ENCODE measurements at regions not wholly inside any gene's neighbourhood (a gene's known extent, or its start where the extent isn't known, plus 50 kb on each side); places are given as distances from the start of the nearest gene placed in this dataset.
A peak's percentile ranks its signal among the peaks of the same experiment; 100 is the strongest.

GRCh38 chr4:137193564-137193963 lies 338.7 kb downstream of the PCDH18 start:
- no peak for DNase-seq

GRCh38 chr4:137181293-137181899 lies 350.9 kb downstream of the PCDH18 start:
- DNase-seq: no peak

GRCh38 chr4:137180349-137180748 lies 351.9 kb downstream of the PCDH18 start:
- DNase-seq: no peak

- DNase-seq: no peak
Observed at GRCh38 chr4:137156807-137157206, 375.5 kb downstream of the PCDH18 start.

GRCh38 chr4:137156054-137156453 lies 376.2 kb downstream of the PCDH18 start:
- no peak for DNase-seq

GRCh38 chr4:137131201-137131600 lies 401.1 kb downstream of the PCDH18 start:
- no peak for DNase-seq

GRCh38 chr4:137129845-137130244 lies 402.4 kb downstream of the PCDH18 start:
- no peak for DNase-seq

- DNase-seq: no peak
Observed at GRCh38 chr4:137129441-137129840, 402.9 kb downstream of the PCDH18 start.

- DNase-seq: no peak
Observed at GRCh38 chr4:137125011-137125410, 407.3 kb downstream of the PCDH18 start.

- peak; percentile 15 for DNase-seq
Observed at GRCh38 chr4:137124278-137124932, 407.9 kb downstream of the PCDH18 start.

- no peak for DNase-seq
Observed at GRCh38 chr4:137122876-137123275, 409.4 kb downstream of the PCDH18 start.

- DNase-seq: no peak
Observed at GRCh38 chr4:137116144-137116543, 416.1 kb downstream of the PCDH18 start.

GRCh38 chr4:137106733-137107132 lies 425.6 kb downstream of the PCDH18 start:
- DNase-seq: no peak

- DNase-seq: no peak
Observed at GRCh38 chr4:137106287-137106686, 426.0 kb downstream of the PCDH18 start.

GRCh38 chr4:137090951-137091350 lies 441.3 kb downstream of the PCDH18 start:
- no peak for DNase-seq

- no peak for DNase-seq
Observed at GRCh38 chr4:137083571-137084135, 448.6 kb downstream of the PCDH18 start.

- DNase-seq: no peak
Observed at GRCh38 chr4:137082061-137082460, 450.2 kb downstream of the PCDH18 start.

- DNase-seq: no peak
Observed at GRCh38 chr4:137076908-137077307, 455.4 kb downstream of the PCDH18 start.

- DNase-seq: no peak
Observed at GRCh38 chr4:137075586-137075985, 456.7 kb downstream of the PCDH18 start.

- no peak for DNase-seq
Observed at GRCh38 chr4:137070614-137071013, 461.7 kb downstream of the PCDH18 start.

GRCh38 chr4:137069473-137069872 lies 462.8 kb downstream of the PCDH18 start:
- no peak for DNase-seq

- DNase-seq: no peak
Observed at GRCh38 chr4:137067735-137068134, 464.6 kb downstream of the PCDH18 start.

GRCh38 chr4:137065311-137065710 lies 467.0 kb downstream of the PCDH18 start:
- no peak for DNase-seq

- DNase-seq: no peak
Observed at GRCh38 chr4:137063961-137064360, 468.3 kb downstream of the PCDH18 start.

GRCh38 chr4:137043184-137043583 lies 489.1 kb downstream of the PCDH18 start:
- DNase-seq: no peak

Measured in inflammatory macrophage treated with lipopolysaccharide for 4 hours (primary cell).